CD4-positive, alpha-beta T cell treated with Interleukin-17A for 1 hour (primary cell): ENCODE measurements at regions not wholly inside any gene's neighbourhood (a gene's known extent, or its start where the extent isn't known, plus 50 kb on each side); places are given as distances from the start of the nearest gene placed in this dataset.

Experiments
- DNase-seq: peaks from one replicate; pipeline ENCODE4 v3.0.0-alpha.2; 2020

DNA sequence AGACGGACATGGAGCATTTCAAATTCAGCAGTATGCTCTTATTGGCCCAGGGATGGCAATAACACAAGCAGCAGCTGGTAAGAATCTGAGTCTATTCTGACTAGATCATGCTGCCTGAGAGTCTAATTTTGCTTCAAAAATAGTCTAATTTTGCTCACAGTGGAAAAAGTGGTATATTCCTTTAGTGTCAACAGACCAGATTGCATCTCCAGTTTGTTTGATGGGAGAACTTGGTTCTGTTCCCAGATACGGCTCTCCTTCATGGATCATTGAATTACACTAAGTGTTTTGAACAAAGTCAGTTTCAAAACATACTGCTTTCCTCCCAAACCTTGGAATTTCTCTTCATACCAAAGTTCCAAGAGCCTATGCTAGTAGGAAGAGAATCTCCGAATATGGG is 586.1 kb downstream of the RNF144B start:
- DNase-seq, result no peak

DNA sequence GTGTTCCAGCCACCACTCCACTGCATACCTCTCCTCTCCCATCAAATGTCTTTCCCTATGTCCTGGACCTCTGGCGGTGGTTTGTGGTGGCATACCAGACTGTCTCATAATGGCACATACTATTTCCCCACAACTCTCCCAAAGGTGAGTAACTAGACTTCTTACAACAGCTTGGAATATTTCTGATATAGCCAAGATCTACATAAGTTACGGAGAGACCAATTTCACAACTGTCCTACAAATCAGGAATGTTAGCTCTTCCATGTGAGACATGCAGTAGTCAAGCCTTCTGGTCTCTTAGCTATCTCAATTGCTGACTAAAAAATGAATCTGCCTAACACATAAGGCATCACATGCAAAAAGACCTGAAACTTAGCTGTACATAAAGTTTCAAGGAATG is 588.9 kb downstream of the RNF144B start:
- DNase-seq, result no peak

DNA sequence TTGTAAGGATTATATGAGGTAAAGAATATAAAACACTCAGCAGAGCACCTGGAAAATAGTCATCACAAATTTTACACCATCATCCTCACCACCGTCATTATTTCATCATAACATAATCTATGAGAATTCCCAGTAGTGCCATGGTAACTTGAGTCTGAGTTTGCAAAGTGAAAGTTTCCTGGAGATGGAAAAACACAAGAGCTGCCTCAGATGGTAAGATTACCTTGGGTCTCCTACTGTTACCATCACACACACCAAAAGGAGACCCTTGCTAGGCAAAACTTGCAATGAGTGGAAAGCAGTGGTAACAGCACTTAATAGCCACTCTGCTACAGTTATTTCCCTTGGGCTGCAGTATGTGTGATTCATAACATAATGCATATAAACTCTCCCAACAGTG is 589.8 kb downstream of the RNF144B start:
- DNase-seq, result no peak

DNA sequence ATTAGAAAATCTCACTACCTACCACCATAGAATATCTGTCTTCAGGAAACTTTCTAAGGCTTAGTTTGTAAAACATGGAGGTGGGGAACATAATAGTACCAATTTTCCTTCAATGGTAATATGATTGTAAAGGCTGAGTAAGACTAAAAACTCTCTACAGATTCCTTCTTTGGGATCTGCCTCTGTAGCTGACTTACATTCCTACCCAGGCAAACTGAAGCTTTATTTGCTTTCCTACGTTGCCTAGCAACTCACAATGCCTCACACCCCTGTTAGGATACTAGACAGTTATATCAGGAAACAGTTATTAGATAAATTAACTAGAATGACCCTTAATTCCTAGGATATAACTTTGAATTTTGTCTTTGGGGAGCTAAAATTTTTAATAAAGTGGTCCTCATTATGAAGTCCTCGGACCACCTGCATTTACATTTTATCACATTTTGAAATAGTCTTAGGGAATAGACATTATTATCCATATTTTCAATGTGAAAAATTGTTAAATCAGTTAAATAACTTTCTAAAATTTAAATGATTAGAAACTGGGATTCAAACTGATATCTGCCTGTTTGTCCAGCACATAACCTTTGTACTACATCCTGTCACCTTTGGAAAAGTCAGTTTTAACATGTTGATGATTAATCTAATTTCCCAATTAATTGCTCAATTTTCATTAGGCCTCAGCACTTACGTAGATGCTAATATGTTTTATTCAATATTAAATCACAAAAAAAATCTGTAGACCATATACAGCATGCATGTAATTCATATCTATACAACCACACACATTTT is 591.4 kb downstream of the RNF144B start:
- no peak for DNase-seq

DNA sequence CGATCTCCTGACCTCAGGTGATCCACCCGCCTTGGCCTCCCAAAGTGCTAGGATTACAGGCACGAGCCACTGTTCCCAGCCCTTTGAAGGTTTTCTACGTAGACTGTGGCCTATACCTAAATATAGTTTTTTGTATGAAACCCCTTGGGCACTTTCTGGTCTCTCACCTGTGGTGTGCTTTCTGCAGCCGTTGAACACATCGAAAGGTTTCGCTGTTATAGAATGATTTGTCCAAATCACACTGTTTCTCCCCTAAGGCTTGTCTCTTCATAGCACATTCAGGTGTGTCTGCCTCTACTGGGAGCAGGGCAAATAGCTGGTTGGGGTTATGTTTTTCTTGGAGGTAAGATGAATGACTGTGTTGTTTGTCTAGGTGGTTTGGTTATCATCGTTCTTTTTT is 597.9 kb downstream of the RNF144B start:
- no peak for DNase-seq

DNA sequence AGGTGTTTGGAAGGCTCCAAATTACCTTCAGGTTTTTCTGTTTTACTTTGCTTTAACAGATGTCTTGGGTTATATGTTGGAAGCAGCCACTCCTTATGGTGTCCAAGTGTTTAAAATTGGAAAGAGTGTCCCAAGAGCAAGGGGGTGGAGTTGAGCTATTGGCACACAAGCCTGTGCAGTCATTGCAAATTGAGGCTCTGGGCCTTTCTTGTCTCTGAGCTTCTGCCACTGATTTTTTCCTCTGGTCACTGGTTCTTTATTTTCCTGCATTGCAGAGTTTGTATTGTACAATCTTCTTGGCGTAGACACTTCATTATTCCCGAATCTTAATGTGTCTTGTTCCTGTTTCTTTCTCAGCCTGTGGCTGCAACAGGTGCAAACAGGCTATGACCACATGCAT is 598.8 kb downstream of the RNF144B start:
- no peak for DNase-seq

DNA sequence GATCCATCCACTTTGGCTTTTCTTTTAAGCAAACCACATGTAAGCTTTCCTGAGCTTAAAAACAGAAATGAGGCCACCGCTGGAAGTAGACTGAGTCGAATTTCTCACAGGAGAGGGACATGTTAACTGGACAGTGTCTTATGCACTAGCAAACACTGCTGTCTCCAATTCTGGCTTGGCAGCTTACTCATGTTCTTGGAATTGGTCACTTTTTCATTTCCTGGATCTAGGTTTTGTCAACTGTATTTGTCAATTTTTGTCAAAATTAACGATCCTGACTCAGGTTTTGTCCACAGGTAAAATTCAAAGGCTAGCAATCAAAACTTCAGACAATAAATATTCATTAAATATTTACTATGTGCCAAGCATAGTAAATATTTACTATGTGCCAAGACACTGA is 601.5 kb downstream of the RNF144B start:
- no peak for DNase-seq

DNA sequence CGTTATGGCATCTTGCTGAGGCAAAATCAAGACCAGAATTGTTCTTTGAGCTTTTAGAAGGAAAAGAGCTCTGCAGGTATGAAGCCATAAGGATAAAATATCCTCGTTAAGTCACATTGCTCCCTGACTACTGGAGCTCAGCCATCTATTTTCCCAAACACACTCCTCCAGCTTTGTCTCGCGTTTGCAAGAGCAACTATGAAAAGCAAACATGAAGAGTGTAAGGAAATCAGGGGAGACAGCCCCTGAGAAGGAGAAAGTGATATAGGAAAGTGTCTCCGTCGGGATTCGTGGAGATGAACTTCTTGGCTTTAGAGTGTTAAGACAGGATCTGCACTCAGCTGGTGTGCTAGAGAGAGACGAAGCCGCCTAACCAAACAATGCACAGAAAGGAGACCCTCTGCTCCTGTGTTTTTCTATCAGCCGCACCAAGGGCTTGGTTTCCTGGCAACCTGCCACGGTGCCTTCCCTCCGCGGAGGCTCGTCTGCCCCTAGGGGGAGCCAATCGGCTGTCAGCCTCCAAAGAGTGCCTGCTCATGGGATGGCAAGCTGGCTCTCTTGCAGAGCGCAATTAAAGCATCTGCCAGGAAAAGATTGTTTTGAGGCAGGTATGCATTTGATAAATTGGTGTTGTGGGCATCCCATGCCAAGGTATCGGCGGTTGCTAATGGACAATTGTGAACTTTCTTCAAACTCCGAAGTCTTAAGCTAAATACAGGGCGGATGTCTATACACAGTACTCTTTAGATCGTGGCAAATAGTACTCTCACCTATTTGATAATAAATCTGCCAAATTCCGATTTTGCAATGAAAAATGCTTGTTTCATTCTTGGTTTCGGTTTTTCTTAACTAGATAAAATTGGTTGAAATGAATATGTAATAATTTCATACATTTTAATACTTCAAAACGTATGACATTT is 603.2 kb downstream of the RNF144B start:
- DNase-seq, result no peak

DNA sequence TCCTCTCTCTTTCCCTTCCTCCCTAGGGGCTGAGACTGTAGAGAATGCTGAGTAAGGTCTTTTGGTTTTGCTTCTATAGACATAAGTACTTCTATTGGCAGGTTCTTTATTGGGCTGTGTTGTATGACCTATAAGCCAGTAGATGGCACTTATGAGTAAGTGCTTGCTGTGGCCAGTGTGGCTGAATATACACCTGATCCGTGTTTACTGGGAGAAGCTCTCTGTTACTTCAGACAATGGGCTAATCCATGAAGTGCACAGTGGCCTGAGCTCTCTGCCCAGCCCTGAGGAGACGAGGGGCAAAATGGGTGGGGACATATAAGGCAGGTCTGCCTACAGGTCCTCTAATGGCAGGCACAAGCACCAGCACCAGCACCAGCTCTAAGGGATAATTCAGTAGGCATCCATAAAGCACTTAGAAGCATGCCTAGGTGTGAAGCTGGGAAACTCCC is 610.3 kb downstream of the RNF144B start:
- DNase-seq, result no peak

DNA sequence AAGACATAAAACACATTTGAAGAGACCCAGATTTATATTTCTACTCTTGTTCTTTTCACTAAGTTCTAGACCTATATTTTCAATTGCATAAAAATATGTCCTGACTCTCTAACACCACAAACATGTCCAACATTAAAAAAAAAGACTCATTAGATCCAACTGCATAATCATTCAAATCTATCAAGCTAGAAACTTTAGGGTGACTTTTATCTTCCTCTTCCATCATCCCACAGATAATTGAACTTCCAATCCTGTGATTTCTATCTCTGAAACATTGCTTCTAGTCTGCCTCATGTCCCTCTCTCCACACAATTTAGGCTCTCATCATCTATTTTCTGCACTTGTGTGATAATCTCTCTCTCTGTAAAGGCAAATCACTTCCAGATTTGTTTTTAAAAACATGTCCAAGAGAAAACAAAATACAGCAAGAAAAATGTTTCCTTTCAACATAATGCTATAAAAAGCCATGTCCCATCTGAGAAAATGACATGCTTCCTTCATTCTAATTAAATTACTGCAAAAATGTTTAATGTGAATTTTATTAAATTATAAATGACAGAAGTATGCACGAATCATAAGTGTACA is 615.9 kb downstream of the RNF144B start:
- no peak for DNase-seq

DNA sequence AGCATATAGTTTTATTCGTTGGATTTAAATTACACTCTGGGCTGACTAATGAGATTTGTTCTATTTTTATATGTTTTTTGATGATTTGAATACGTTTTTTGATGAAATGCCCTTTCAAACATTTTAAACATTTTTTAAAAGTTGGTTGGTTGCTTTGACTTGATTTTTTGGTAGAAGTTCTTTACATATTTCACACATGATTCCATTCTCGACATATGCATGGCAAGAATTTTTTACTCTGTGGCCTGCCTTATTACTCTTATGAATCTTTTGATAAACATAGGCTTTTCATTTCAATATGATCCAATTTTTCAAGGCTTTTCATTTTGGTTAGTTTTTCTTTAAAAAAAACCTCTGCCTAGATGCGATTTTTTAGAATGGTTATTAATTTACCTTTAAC is 617.0 kb downstream of the RNF144B start:
- no peak for DNase-seq

DNA sequence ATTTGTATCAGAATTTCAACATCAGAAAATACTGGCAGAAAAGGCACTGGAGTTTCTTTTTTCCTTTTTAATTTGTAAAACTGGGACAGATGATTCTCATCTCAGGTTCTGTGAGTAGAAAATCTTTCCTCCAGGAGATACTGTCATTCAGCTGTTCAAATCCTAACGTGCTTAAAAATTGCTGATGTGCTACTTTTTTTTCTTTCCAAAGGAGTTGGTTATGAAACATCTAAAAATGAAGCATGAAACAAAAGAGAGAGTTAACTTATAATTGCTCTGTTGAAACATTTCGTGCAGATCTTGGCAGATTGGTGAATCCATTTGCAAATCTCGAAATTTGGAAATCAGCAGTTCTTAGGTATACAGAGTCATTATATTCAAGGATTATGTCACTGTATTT is 622.6 kb downstream of the RNF144B start:
- DNase-seq, result no peak

DNA sequence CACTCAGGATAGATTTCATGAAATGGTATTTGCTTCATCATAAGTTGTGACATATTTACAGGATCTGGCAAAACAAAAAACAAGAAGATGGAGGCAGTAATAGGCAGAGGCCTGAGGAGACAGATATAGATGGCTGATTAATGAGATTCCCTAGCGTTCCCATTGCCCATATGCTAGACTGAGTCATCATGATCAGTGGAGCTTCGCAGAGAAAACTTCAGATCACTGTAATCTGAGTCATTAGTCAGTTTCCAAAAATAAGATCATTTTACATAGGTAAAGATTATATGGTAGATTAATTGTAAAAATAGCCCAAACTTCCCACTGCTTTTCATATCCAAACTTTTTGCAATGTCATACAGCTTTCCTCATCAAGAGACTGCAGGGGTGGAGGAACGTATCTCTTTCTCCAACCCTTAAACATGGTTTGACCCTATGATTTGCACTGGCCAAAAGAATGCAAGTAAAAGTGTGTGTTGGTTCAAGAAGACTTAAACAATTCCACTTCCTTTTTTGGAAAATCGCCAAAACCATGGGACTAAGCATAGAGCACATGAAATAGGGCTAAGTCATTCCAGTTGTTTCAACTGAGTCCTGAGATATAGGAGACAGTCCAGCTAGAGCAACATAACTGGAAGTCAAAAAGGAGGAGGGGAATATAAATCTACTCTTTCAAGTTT is 626.0 kb downstream of the RNF144B start:
- DNase-seq, result no peak

DNA sequence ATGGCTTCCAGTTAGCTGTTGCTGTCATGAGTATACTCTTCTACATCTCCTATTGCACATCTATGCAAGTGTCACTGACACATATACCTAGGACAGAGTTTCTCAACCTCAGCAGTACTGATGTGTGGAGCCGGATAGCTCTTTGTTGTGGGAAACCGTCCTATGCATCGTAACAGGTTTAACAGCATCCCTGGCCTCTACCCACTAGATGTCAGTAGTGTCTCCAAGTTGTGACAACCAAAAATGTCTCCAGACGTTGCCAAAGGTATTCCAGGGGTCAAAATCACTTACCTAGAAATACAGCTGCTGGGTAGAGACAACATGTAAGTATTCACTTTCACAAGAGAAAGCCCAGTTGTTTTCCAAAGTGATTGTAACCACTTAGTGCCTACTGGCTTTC is 637.6 kb downstream of the RNF144B start:
- no peak for DNase-seq

DNA sequence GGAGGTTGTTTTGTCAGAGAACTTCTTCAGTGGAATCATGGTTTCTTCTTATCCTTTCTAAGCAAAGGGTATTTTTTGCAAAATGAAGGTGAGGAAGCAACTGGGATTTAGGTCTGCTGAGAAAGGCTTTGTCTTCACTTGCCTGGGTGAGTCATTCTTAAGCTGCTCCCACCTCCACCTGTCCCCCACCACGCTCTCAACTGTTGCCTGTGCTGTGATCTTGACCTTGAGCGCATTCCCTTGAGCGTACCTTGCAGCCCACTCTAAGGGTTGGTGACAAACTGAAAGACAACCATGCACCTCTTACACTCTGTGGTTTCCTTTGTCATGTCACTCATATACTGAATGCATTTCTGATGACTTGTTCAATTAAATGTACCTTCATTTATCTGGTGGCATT is 641.1 kb downstream of the RNF144B start:
- no peak for DNase-seq

DNA sequence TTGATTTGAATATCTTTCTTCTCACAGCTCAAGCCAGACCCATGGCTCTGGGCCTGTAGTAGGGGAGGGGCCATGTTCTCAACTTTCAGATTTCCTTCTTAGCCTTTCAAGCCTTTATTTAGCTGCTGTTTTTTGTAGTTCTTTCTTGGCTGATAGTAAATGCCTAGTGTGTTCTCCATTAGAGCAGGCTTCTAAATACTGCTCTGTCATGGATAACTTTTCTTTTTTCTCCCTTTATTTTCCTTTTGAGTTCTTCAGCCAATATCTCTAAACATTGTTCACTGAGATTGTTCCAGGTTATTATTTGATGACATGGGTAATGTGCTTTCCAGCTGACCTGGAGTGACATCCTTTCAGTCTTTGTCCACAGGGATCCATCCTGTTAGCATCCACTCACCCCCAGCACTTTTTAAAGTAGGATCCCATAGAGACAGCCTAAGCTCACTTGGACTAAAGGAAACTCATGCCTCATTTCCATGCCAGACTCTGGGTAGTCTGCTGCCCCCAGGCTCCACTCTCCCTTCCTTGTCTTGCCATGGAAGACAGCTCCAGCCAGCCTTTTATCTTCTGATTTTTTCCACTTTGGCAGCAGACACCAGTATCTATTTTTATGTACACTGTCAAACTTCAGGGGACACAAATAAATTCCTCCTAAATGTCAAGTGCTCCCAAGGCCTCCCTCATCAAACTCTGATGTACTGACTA is 645.6 kb downstream of the RNF144B start:
- DNase-seq, result no peak

DNA sequence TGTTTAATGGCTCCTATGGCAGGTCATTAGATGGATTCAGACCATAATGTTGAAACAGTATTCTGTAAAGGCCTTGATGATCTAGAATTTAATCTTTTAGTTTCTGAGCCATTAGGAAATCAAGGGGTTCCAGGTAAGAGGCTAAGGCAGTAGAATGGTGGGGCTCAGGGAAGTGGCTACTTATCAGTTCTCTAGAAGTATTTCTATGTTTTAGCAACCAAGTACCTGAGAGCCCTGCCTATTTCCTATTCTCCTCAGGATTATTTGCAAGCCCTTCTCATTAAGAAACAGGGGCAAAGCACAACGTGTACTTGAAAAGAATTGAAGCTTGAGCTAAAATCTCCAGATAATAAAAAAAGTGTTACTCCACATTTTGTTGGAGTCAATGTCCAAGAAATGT is 646.5 kb downstream of the RNF144B start:
- DNase-seq, result no peak

DNA sequence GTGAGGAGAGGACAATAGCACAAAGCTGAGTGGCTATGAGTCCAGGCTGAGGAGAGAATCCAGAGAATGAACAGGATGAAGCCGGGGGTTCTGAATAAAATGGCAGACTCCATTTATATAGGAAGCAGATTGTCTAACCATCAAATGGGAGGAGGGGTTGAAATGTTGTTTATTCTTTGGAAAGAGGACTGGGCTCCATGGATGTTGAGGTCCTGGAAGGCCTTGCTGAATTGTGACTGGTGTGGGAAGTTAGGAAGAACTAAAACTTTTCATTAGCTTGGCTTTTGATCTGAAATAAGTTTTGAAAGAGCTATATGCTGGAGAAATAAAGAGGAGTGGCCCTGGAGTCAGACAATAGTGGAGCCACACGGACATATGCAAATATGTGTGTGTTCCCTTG is 647.8 kb downstream of the RNF144B start:
- DNase-seq, result no peak

DNA sequence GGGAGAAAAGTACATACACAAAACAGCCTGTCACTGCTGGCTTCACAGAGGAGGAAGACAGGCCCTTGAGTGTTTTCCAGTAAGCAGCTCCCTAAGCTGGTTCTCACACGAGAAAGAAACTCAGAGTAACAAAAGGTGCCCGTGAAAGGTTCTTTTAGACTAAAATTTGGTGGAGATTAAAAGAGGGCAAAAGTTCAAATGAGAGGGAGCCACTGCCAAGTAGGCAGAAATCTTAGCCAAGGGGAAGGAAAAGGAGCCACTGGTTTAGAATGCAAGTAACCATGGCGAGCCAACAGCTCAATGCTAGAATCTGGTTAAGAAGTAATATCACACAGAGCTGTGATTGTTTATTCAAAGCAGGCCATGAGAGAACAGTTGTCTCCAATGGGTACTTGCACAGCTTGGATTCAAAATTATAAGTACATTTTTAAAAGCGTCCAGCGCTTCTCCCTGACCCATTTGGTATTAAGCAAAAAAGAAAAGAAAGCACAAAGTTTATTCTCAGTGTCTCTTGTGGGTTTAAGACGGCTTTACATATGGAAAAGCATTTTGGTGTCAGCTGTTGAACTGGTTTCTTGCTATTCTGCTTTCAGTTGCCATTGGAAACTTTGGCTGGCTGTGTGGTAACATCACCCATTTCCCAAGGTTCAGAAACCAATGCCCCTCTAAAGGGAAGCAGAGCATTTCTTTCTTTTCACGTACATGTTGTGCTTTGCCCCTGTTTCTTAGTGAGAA is 648.5 kb downstream of the RNF144B start:
- DNase-seq, result no peak

DNA sequence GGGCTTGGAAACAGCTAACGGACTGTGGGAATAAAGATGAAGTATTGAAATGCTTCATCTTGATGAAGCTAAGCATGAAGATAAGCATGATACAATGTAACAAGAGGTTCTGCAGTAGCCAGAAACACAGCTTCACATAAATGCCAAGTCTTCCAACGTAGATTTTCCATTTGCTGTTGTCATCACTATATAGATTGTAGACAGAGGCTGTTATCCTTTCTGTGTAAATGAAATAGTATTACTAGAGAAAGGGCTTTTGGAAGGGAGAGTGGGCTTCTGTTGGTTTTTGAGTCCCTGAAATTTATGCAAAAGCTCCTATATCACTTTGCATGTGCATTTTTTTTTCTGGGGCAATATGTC is 649.0 kb downstream of the RNF144B start:
- DNase-seq, result no peak

DNA sequence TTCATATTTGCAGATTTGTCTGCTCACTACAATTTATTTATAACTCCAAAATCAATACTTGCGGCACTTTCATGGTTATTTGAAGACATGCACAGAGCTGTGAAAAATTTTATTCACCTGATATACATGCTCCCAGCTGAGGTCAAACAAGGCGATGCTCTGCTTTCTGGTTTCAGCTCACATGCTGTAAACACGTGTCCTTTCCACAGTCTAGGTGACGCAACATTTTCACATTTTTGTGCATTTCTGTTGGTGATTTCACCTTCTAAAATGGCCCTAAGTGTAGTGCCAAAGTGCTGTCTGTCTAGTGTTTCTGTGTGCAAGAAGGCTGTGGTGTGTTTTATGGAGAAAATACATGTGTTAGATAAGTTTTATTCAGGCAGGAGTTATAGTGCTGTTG is 650.5 kb downstream of the RNF144B start:
- no peak for DNase-seq

DNA sequence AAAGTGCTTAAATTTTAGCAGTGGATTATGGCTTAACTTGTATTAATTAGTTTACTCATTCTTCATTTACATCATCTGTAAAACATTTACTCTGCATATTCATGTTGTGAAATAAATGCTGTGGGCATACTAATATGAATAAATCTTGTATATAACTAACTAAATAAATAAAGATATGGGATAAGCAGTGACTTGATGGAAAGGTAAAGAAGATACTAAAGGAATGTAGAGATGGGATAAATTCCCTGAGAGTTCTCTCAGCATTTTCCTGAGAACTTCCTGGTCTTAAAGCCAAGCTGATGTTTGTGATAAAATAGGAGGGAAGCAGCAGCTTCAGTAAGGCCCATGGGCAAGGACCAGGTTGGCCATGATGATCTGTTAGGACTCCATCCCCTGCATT is 652.1 kb downstream of the RNF144B start:
- no peak for DNase-seq
